Adrenal gland (tissue), 5 donors: ENCODE measurements at regions not wholly inside any gene's neighbourhood (a gene's known extent, or its start where the extent isn't known, plus 50 kb on each side); places are given as distances from the start of the nearest gene placed in this dataset.

Source experiments
- POLR2A ChIP-seq, 2 donors: fragments of 450-650 bp; IDR thresholded peaks; one replicate each; pipeline ENCODE4 v1.6.1; 2017; ENCODE audit warnings: antibody characterized with exemption in 2 of 2, mild to moderate bottlenecking in 2 of 2, moderate library complexity in 1 of 2
- TF ChIP-seq, protein P1 (sequence below), 6 experiments: fragments of 450-650 bp in 4 of 6; fragments of 200-600 bp in 2 of 6; sonication (generic) in 1 of 6; IDR thresholded peaks; 1 replicate in 5 of 6; 2 replicates in 1 of 6; pipeline versions ENCODE4 v1.5.1 to v1.8.0; 2016 to 2021; ENCODE audit warnings: antibody characterized with exemption in 6 of 6, mild to moderate bottlenecking in 2 of 6, moderate library complexity in 1 of 6
- donor health status: DM: no; HTN: no; CAD: no.

DNA sequence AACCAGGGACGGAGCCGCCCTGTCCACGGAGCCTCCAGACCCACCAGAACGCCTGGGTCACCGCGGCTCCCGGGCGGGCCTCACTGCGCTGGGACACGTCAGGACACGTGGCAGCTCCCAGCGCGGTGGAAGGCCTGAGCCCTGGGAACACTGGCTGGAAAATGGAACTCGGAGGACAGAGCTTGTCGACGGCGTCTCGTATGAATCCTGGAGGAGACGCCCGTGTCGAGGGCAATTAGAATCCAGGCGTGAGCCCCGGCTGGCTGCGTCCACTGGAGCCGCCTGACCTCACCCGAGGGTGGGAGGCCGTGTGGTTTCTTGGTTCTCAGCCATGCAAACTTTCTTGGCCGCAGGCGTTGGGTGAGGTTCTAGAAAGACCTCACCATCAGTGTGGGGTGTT is 173.9 kb downstream of the LAT start:
- TF ChIP-seq, protein P1, sequence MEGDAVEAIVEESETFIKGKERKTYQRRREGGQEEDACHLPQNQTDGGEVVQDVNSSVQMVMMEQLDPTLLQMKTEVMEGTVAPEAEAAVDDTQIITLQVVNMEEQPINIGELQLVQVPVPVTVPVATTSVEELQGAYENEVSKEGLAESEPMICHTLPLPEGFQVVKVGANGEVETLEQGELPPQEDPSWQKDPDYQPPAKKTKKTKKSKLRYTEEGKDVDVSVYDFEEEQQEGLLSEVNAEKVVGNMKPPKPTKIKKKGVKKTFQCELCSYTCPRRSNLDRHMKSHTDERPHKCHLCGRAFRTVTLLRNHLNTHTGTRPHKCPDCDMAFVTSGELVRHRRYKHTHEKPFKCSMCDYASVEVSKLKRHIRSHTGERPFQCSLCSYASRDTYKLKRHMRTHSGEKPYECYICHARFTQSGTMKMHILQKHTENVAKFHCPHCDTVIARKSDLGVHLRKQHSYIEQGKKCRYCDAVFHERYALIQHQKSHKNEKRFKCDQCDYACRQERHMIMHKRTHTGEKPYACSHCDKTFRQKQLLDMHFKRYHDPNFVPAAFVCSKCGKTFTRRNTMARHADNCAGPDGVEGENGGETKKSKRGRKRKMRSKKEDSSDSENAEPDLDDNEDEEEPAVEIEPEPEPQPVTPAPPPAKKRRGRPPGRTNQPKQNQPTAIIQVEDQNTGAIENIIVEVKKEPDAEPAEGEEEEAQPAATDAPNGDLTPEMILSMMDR (IDR thresholded peaks at IDR 0.05), result no peak
- no peak for TF ChIP-seq POLR2A (IDR thresholded peaks at IDR 0.05)
